OCI-LY7 (cell line): ENCODE measurements at regions not wholly inside any gene's neighbourhood (a gene's known extent, or its start where the extent isn't known, plus 50 kb on each side); places are given as distances from the start of the nearest gene placed in this dataset.

ENCODE experiments used
- EZH2phosphoT487 ChIP-seq: fragments of 200-600 bp; sonication (generic); IDR thresholded peaks from 2 replicates; pipeline ENCODE4 v1.6.1; 2018; ENCODE audit warnings: low read depth, borderline replicate concordance, mild to moderate bottlenecking, mixed run types, antibody characterized with exemption, low read length, moderate library complexity, mixed read lengths
- TF ChIP-seq, protein P1 (sequence below): fragments of 200-600 bp; sonication (generic); conservative IDR thresholded peaks from 2 replicates; pipeline ENCODE4 v1.5.1; 2014; ENCODE audit warnings: mild to moderate bottlenecking, antibody characterized with exemption, low read length, moderate library complexity, mixed read lengths

DNA sequence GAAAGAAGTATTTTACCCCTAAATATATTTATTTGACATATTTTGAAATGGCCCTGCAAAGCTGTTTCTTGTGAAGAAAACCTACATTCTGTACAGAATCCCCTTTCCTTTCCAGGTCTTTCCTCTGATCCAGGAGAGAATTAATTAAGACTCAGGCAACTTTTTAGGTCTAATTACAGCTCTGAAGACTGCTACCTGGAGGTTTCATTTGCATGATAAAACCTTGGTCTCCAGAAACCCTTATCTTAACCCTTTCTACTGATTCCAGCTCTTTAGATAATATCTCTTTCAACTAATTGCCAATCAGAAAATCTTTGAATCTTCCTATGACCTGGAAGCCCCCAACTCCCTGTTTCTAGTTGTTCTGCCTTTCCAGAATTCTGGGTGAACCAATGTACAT lies 224.0 kb downstream of the FAM47A start:
- TF ChIP-seq, protein P1, sequence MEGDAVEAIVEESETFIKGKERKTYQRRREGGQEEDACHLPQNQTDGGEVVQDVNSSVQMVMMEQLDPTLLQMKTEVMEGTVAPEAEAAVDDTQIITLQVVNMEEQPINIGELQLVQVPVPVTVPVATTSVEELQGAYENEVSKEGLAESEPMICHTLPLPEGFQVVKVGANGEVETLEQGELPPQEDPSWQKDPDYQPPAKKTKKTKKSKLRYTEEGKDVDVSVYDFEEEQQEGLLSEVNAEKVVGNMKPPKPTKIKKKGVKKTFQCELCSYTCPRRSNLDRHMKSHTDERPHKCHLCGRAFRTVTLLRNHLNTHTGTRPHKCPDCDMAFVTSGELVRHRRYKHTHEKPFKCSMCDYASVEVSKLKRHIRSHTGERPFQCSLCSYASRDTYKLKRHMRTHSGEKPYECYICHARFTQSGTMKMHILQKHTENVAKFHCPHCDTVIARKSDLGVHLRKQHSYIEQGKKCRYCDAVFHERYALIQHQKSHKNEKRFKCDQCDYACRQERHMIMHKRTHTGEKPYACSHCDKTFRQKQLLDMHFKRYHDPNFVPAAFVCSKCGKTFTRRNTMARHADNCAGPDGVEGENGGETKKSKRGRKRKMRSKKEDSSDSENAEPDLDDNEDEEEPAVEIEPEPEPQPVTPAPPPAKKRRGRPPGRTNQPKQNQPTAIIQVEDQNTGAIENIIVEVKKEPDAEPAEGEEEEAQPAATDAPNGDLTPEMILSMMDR = no peak
- TF ChIP-seq EZH2phosphoT487 = no peak
